HepG2 (cell line): ENCODE measurements at regions not wholly inside any gene's neighbourhood (a gene's known extent, or its start where the extent isn't known, plus 50 kb on each side); places are given as distances from the start of the nearest gene placed in this dataset.
A peak's percentile ranks its signal among the peaks of the same experiment; 100 is the strongest.

ENCODE experiments used
- BHLHE40 ChIP-seq: IDR thresholded peaks from 2 replicates; pipeline ENCODE4 v1.6.1; 2011; ENCODE audit warnings: low read length, improper control_type of control experiment
- CCDC6 ChIP-seq: sonication (generic); formaldehyde crosslinking; IDR thresholded peaks from 2 replicates; pipeline ENCODE4 v1.8.1; 2022; ENCODE audit warnings: mild to moderate bottlenecking, missing genetic modification reagents, moderate library complexity
- CENPT ChIP-seq: sonication (generic); formaldehyde crosslinking; IDR thresholded peaks from 2 replicates; pipeline ENCODE4 v1.8.0; 2022; ENCODE audit warnings: low read depth, mild to moderate bottlenecking, moderate library complexity, missing genetic modification reagents
- GATAD2A ChIP-seq: IDR thresholded peaks from 2 replicates; pipeline ENCODE4 v1.6.1; 2016
- HNRNPLL ChIP-seq: fragments of 200-400 bp; formaldehyde crosslinking; IDR thresholded peaks from 2 replicates; pipeline ENCODE4 v1.6.1; 2017; ENCODE audit warnings: mild to moderate bottlenecking, low read depth, low read length; ENCODE audit not compliant: poor library complexity, severe bottlenecking
- IKZF1 ChIP-seq: fragments of 450-650 bp; IDR thresholded peaks from 2 replicates; pipeline ENCODE4 v1.7.1; 2016
- LBX2 ChIP-seq: sonication (generic); formaldehyde crosslinking; IDR thresholded peaks from 2 replicates; pipeline ENCODE4 v1.5.0; 2020; ENCODE audit warnings: missing genetic modification reagents, mild to moderate bottlenecking, borderline replicate concordance
- MED1 ChIP-seq: sonication (generic); formaldehyde crosslinking; IDR thresholded peaks from 2 replicates; pipeline ENCODE4 v1.4.0; 2020; ENCODE audit warnings: missing genetic modification reagents
- MZF1 ChIP-seq: sonication (generic); formaldehyde crosslinking; IDR thresholded peaks from 2 replicates; pipeline ENCODE4 v1.8.1; 2023; ENCODE audit warnings: mild to moderate bottlenecking, missing genetic modification reagents, borderline replicate concordance
- NAIF1 ChIP-seq: sonication (generic); formaldehyde crosslinking; IDR thresholded peaks from 2 replicates; pipeline ENCODE4 v1.5.0; 2020; ENCODE audit warnings: mild to moderate bottlenecking, missing genetic modification reagents, borderline replicate concordance
- ZNF225 ChIP-seq: sonication (generic); formaldehyde crosslinking; IDR thresholded peaks from 2 replicates; pipeline ENCODE4 v1.4.0; 2020; ENCODE audit warnings: mild to moderate bottlenecking, missing genetic modification reagents
- ZNF275 ChIP-seq: sonication (generic); formaldehyde crosslinking; IDR thresholded peaks from 2 replicates; pipeline ENCODE4 v1.8.0; 2022; ENCODE audit warnings: missing genetic modification reagents, mild to moderate bottlenecking, inconsistent platforms, borderline replicate concordance
- ZNF589 ChIP-seq: sonication (generic); formaldehyde crosslinking; conservative IDR thresholded peaks from 2 replicates; pipeline ENCODE4 v1.8.0; 2022; ENCODE audit warnings: mild to moderate bottlenecking, moderate library complexity, missing genetic modification reagents
- ZNF619 ChIP-seq: sonication (generic); formaldehyde crosslinking; IDR thresholded peaks from 2 replicates; pipeline ENCODE4 v1.4.0; 2020; ENCODE audit warnings: mild to moderate bottlenecking, missing genetic modification reagents
- ZNF703 ChIP-seq: sonication (generic); formaldehyde crosslinking; IDR thresholded peaks from 2 replicates; pipeline ENCODE4 v1.5.1; 2020; ENCODE audit warnings: missing genetic modification reagents, mild to moderate bottlenecking, moderate library complexity, borderline replicate concordance
- ZNF746 ChIP-seq: sonication (generic); formaldehyde crosslinking; IDR thresholded peaks from 2 replicates; pipeline ENCODE4 v1.8.0; 2022; ENCODE audit warnings: mild to moderate bottlenecking, missing genetic modification reagents
- ZNF75D ChIP-seq: sonication (generic); formaldehyde crosslinking; IDR thresholded peaks from 2 replicates; pipeline ENCODE4 v1.8.1; 2023; ENCODE audit warnings: missing genetic modification reagents, mild to moderate bottlenecking, borderline replicate concordance
- TF ChIP-seq, protein P1 (sequence below), 2 experiments: fragments of 450-650 bp in 1 of 2; sonication (generic) in 1 of 2; formaldehyde crosslinking in 1 of 2; IDR thresholded peaks; 2 replicates each; pipeline versions ENCODE4 v1.6.1 to v1.8.0; 2016 to 2022; ENCODE audit warnings: antibody characterized with exemption in 1 of 2, mild to moderate bottlenecking in 1 of 2, missing genetic modification reagents in 1 of 2
- TF ChIP-seq, protein P2 (sequence below): sonication (generic); formaldehyde crosslinking; IDR thresholded peaks from 2 replicates; pipeline ENCODE4 v1.4.0; 2020; ENCODE audit warnings: missing genetic modification reagents

GRCh38 chr2:45273412-45274249 is 264.4 kb upstream of the SIX2 start (continued):
- TF ChIP-seq, protein P1, sequence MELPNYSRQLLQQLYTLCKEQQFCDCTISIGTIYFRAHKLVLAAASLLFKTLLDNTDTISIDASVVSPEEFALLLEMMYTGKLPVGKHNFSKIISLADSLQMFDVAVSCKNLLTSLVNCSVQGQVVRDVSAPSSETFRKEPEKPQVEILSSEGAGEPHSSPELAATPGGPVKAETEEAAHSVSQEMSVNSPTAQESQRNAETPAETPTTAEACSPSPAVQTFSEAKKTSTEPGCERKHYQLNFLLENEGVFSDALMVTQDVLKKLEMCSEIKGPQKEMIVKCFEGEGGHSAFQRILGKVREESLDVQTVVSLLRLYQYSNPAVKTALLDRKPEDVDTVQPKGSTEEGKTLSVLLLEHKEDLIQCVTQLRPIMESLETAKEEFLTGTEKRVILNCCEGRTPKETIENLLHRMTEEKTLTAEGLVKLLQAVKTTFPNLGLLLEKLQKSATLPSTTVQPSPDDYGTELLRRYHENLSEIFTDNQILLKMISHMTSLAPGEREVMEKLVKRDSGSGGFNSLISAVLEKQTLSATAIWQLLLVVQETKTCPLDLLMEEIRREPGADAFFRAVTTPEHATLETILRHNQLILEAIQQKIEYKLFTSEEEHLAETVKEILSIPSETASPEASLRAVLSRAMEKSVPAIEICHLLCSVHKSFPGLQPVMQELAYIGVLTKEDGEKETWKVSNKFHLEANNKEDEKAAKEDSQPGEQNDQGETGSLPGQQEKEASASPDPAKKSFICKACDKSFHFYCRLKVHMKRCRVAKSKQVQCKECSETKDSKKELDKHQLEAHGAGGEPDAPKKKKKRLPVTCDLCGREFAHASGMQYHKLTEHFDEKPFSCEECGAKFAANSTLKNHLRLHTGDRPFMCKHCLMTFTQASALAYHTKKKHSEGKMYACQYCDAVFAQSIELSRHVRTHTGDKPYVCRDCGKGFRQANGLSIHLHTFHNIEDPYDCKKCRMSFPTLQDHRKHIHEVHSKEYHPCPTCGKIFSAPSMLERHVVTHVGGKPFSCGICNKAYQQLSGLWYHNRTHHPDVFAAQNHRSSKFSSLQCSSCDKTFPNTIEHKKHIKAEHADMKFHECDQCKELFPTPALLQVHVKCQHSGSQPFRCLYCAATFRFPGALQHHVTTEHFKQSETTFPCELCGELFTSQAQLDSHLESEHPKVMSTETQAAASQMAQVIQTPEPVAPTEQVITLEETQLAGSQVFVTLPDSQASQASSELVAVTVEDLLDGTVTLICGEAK (IDR thresholded peaks at IDR 0.05), result no peak
- TF ChIP-seq, protein P1 (CRISPR knock-in tag; IDR thresholded peaks at IDR 0.05), result no peak
- TF ChIP-seq GATAD2A (peak; percentile 99), ZNF589 (CRISPR knock-in tag) (peak; percentile 79; the same call in 1 of the 2 replicates), ZNF225 (no peak), NAIF1 (no peak), MZF1 (CRISPR knock-in tag) (no peak), LBX2 (CRISPR knock-in tag) (no peak), ZNF703 (peak; percentile 96), HNRNPLL (no peak), BHLHE40 (peak; percentile 82), MED1 (peak; percentile 86), ZNF275 (CRISPR knock-in tag) (no peak; the same call in 1 of the 2 replicates), CENPT (CRISPR knock-in tag) (no peak), CCDC6 (CRISPR knock-in tag) (peak; percentile 59), ZNF619 (CRISPR knock-in tag) (no peak), ZNF75D (CRISPR knock-in tag) (no peak), IKZF1 (no peak), ZNF746 (CRISPR knock-in tag) (peak; percentile 70; the same call in 1 of the 2 replicates)
- TF ChIP-seq, protein P2, sequence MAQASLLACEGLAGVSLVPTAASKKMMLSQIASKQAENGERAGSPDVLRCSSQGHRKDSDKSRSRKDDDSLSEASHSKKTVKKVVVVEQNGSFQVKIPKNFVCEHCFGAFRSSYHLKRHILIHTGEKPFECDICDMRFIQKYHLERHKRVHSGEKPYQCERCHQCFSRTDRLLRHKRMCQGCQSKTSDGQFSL (CRISPR knock-in tag), result no peak
